ENCODE measurements at regions not wholly inside any gene's neighbourhood (a gene's known extent, or its start where the extent isn't known, plus 50 kb on each side); places are given as distances from the start of the nearest gene placed in this dataset.

GRCh38 chr18:75865639-75866038, 438.1 kb upstream of the SMIM21 start:
- DNase-seq (ENCODE audit: extremely low read depth, insufficient read length), result no peak
- no peak overlapping the region for H3K4me3 ChIP-seq (replicated peaks; ENCODE audit: low read depth, low read length)
- no peaks in the 10 kb centered on the region for H3K27me3 ChIP-seq (replicated peaks; ENCODE audit: control insufficient read depth, insufficient read depth, low read length)
- no peaks in the 10 kb centered on the region for H3K36me3 ChIP-seq (ENCODE audit: control insufficient read depth, insufficient read depth, low read length)
- no peak for TF ChIP-seq CTCF (IDR thresholded peaks at IDR 0.05; ENCODE audit: insufficient read depth, low read length, poor library complexity, severe bottlenecking)

GRCh38 chr18:75864816-75865215, 437.3 kb upstream of the SMIM21 start:
- H3K27me3 ChIP-seq (replicated peaks; ENCODE audit: control insufficient read depth, insufficient read depth, low read length), result no peaks in the 10 kb centered on the region
- H3K36me3 ChIP-seq (ENCODE audit: control insufficient read depth, insufficient read depth, low read length), result no peaks in the 10 kb centered on the region
- no peak for DNase-seq (ENCODE audit: extremely low read depth, insufficient read length)
- TF ChIP-seq CTCF (IDR thresholded peaks at IDR 0.05; ENCODE audit: insufficient read depth, low read length, poor library complexity, severe bottlenecking), result no peak
- no peak overlapping the region for H3K4me3 ChIP-seq (replicated peaks; ENCODE audit: low read depth, low read length)

GRCh38 chr18:75863696-75864095, 436.2 kb upstream of the SMIM21 start:
- Histone ChIP-seq H3K27me3 (replicated peaks; ENCODE audit: control insufficient read depth, insufficient read depth, low read length) (no peaks in the 10 kb centered on the region), H3K4me3 (replicated peaks; ENCODE audit: low read depth, low read length) (no peak overlapping the region), H3K36me3 (ENCODE audit: control insufficient read depth, insufficient read depth, low read length) (no peaks in the 10 kb centered on the region)
- DNase-seq (ENCODE audit: extremely low read depth, insufficient read length), result no peak
- no peak for TF ChIP-seq CTCF (IDR thresholded peaks at IDR 0.05; ENCODE audit: insufficient read depth, low read length, poor library complexity, severe bottlenecking)

GRCh38 chr18:75862458-75862857, 435.0 kb upstream of the SMIM21 start:
- H3K36me3 ChIP-seq (ENCODE audit: control insufficient read depth, insufficient read depth, low read length), result no peaks in the 10 kb centered on the region
- H3K27me3 ChIP-seq (replicated peaks; ENCODE audit: control insufficient read depth, insufficient read depth, low read length), result no peaks in the 10 kb centered on the region
- DNase-seq (ENCODE audit: extremely low read depth, insufficient read length), result no peak
- no peak overlapping the region for H3K4me3 ChIP-seq (replicated peaks; ENCODE audit: low read depth, low read length)
- TF ChIP-seq CTCF (IDR thresholded peaks at IDR 0.05; ENCODE audit: insufficient read depth, low read length, poor library complexity, severe bottlenecking), result no peak

GRCh38 chr18:75860166-75860565, 432.7 kb upstream of the SMIM21 start:
- no peak for TF ChIP-seq CTCF (IDR thresholded peaks at IDR 0.05; ENCODE audit: insufficient read depth, low read length, poor library complexity, severe bottlenecking)
- DNase-seq (ENCODE audit: extremely low read depth, insufficient read length), result no peak
- Histone ChIP-seq H3K36me3 (ENCODE audit: control insufficient read depth, insufficient read depth, low read length) (no peaks in the 10 kb centered on the region), H3K27me3 (replicated peaks; ENCODE audit: control insufficient read depth, insufficient read depth, low read length) (no peaks in the 10 kb centered on the region), H3K4me3 (replicated peaks; ENCODE audit: low read depth, low read length) (no peak overlapping the region)

GRCh38 chr18:75859533-75859932, 432.0 kb upstream of the SMIM21 start:
- no peak for DNase-seq (ENCODE audit: extremely low read depth, insufficient read length)
- no peak for TF ChIP-seq CTCF (IDR thresholded peaks at IDR 0.05; ENCODE audit: insufficient read depth, low read length, poor library complexity, severe bottlenecking)
- Histone ChIP-seq H3K36me3 (ENCODE audit: control insufficient read depth, insufficient read depth, low read length) (no peaks in the 10 kb centered on the region), H3K4me3 (replicated peaks; ENCODE audit: low read depth, low read length) (no peak overlapping the region), H3K27me3 (replicated peaks; ENCODE audit: control insufficient read depth, insufficient read depth, low read length) (no peaks in the 10 kb centered on the region)
